Skeletal muscle tissue (tissue), 3 donors: ENCODE measurements at regions not wholly inside any gene's neighbourhood (a gene's known extent, or its start where the extent isn't known, plus 50 kb on each side); places are given as distances from the start of the nearest gene placed in this dataset.
"Not testable (repeated sequence)": the region's sequence is repeated elsewhere in the genome, so short reads cannot be mapped to it uniquely, and the experiment has no call there.

Source experiments
- H3K27ac ChIP-seq: one replicate; pipeline ENCODE4 v1.7.0; 2013; ENCODE audit warnings: mild to moderate bottlenecking, low read depth, low read length, inconsistent platforms
- H3K27me3 ChIP-seq, 3 donors: one replicate each; pipeline ENCODE4 v1.7.0; 2013; ENCODE audit warnings: low read length in 3 of 3; ENCODE audit not compliant: control insufficient read depth in 3 of 3, insufficient read depth in 3 of 3
- H3K36me3 ChIP-seq, 3 donors: one replicate each; pipeline ENCODE4 v1.7.0; 2013; ENCODE audit warnings: low read length in 3 of 3; ENCODE audit not compliant: control insufficient read depth in 3 of 3, insufficient read depth in 3 of 3
- H3K4me1 ChIP-seq, 3 donors: one replicate each; pipeline ENCODE4 v1.7.0; 2013; ENCODE audit warnings: low read length in 3 of 3, mild to moderate bottlenecking in 3 of 3; ENCODE audit not compliant: control insufficient read depth in 3 of 3, insufficient read depth in 3 of 3
- H3K4me3 ChIP-seq, 3 donors: one replicate each; pipeline ENCODE4 v1.7.0; 2013; ENCODE audit warnings: low read length in 3 of 3
- H3K9ac ChIP-seq, 3 donors: one replicate each; pipeline ENCODE4 v1.7.0; 2013; ENCODE audit warnings: low read length in 3 of 3, mild to moderate bottlenecking in 3 of 3, moderate library complexity in 2 of 3, low read depth in 1 of 3
- H3K9me3 ChIP-seq, 3 donors: one replicate each; pipeline ENCODE4 v1.7.0; 2013; ENCODE audit warnings: low read length in 3 of 3; ENCODE audit not compliant: control insufficient read depth in 3 of 3
- donor health status: Osteomylitis.

- not testable (repeated sequence) for H3K4me1 ChIP-seq, H3K9ac ChIP-seq, H3K27ac ChIP-seq, H3K27me3 ChIP-seq, H3K4me3 ChIP-seq, H3K9me3 ChIP-seq, H3K36me3 ChIP-seq
Observed at GRCh38 chr4:155574329-155574728, 92.3 kb upstream of the GUCY1A1 start.

GRCh38 chr4:155573126-155573525 is 93.5 kb upstream of the GUCY1A1 start:
- Histone ChIP-seq H3K9me3 (peaks cover 0 to 3% (median 0%) of the 10 kb centered on the region in 3 donors), H3K4me3 (no peak overlapping the region), H3K27me3 (no peaks in the 10 kb centered on the region), H3K36me3 (no peaks in the 10 kb centered on the region), H3K9ac (no peak overlapping the region), H3K4me1 (no peaks in the 10 kb centered on the region), H3K27ac (no peak overlapping the region)

- no peak overlapping the region for H3K27ac ChIP-seq
Observed at GRCh38 chr4:155572106-155572703, 94.4 kb upstream of the GUCY1A1 start.

GRCh38 chr4:155571184-155571944 is 95.3 kb upstream of the GUCY1A1 start:
- Histone ChIP-seq H3K9me3 (peaks cover 0 to 3% (median 0%) of the 10 kb centered on the region in 3 donors), H3K4me1 (no peaks in the 10 kb centered on the region), H3K36me3 (no peaks in the 10 kb centered on the region), H3K27ac (no peak overlapping the region), H3K4me3 (no peak overlapping the region), H3K9ac (no peak overlapping the region), H3K27me3 (no peaks in the 10 kb centered on the region)

More at GRCh38 chr4:155572106-155572703, 94.4 kb upstream of the GUCY1A1 start:
- no peak overlapping the region for H3K4me3 ChIP-seq
- no peaks in the 10 kb centered on the region for H3K4me1 ChIP-seq
- H3K9ac ChIP-seq: no peak overlapping the region
- peaks cover 0 to 3% (median 0%) of the 10 kb centered on the region in 3 donors for H3K9me3 ChIP-seq
- no peaks in the 10 kb centered on the region for H3K27me3 ChIP-seq
- H3K36me3 ChIP-seq: no peaks in the 10 kb centered on the region

- Histone ChIP-seq H3K4me1 (no peaks in the 10 kb centered on the region), H3K27ac (no peak overlapping the region), H3K36me3 (no peaks in the 10 kb centered on the region), H3K9ac (no peak overlapping the region), H3K9me3 (peaks cover 0 to 3% (median 0%) of the 10 kb centered on the region in 3 donors), H3K4me3 (no peak overlapping the region), H3K27me3 (no peaks in the 10 kb centered on the region)
Observed at GRCh38 chr4:155570661-155571060, 96.0 kb upstream of the GUCY1A1 start.

- Histone ChIP-seq H3K4me1 (no peaks in the 10 kb centered on the region), H3K27me3 (no peaks in the 10 kb centered on the region), H3K27ac (no peak overlapping the region), H3K36me3 (no peaks in the 10 kb centered on the region), H3K9me3 (peaks cover 0 to 3% (median 0%) of the 10 kb centered on the region in 3 donors), H3K9ac (no peak overlapping the region), H3K4me3 (no peak overlapping the region)
Observed at GRCh38 chr4:155569960-155570515, 96.6 kb upstream of the GUCY1A1 start.

- no peaks in the 10 kb centered on the region for H3K4me1 ChIP-seq
- no peak overlapping the region for H3K9ac ChIP-seq
- no peak overlapping the region for H3K27ac ChIP-seq
- H3K36me3 ChIP-seq: no peaks in the 10 kb centered on the region
- H3K4me3 ChIP-seq: no peak overlapping the region
- no peaks in the 10 kb centered on the region for H3K27me3 ChIP-seq
- peaks cover 0 to 3% (median 0%) of the 10 kb centered on the region in 3 donors for H3K9me3 ChIP-seq
Observed at GRCh38 chr4:155569471-155569870, 97.2 kb upstream of the GUCY1A1 start.

- Histone ChIP-seq H3K27ac (no peak overlapping the region), H3K27me3 (no peaks in the 10 kb centered on the region), H3K9me3 (peaks cover 0 to 3% (median 0%) of the 10 kb centered on the region in 3 donors), H3K4me3 (no peak overlapping the region), H3K36me3 (no peaks in the 10 kb centered on the region), H3K4me1 (no peaks in the 10 kb centered on the region), H3K9ac (no peak overlapping the region)
Observed at GRCh38 chr4:155568641-155569220, 97.9 kb upstream of the GUCY1A1 start.

GRCh38 chr4:155566354-155566753 is 100.3 kb upstream of the GUCY1A1 start:
- H3K27ac ChIP-seq: no peak overlapping the region

GRCh38 chr4:155565776-155566175 is 100.9 kb upstream of the GUCY1A1 start:
- H3K36me3 ChIP-seq: no peaks in the 10 kb centered on the region
- H3K9ac ChIP-seq: no peak overlapping the region
- no peaks in the 10 kb centered on the region for H3K27me3 ChIP-seq
- H3K9me3 ChIP-seq: no peaks in the 10 kb centered on the region
- no peak overlapping the region for H3K27ac ChIP-seq
- H3K4me1 ChIP-seq: no peaks in the 10 kb centered on the region
- no peak overlapping the region for H3K4me3 ChIP-seq

More at GRCh38 chr4:155566354-155566753, 100.3 kb upstream of the GUCY1A1 start:
- Histone ChIP-seq H3K36me3 (no peaks in the 10 kb centered on the region), H3K4me1 (no peaks in the 10 kb centered on the region), H3K27me3 (no peaks in the 10 kb centered on the region), H3K9ac (no peak overlapping the region), H3K9me3 (no peaks in the 10 kb centered on the region), H3K4me3 (no peak overlapping the region)
